KMS-11 (cell line): ENCODE measurements at regions not wholly inside any gene's neighbourhood (a gene's known extent, or its start where the extent isn't known, plus 50 kb on each side); places are given as distances from the start of the nearest gene placed in this dataset.

ENCODE experiments used
- H2AFZ ChIP-seq: fragments of 200-600 bp; sonication (generic); 2 replicates; pipeline ENCODE4 v1.6.1; 2016; ENCODE audit warnings: antibody characterized with exemption, mixed run types, low read depth
- H3K27ac ChIP-seq: fragments of 200-600 bp; sonication (generic); 2 replicates; pipeline ENCODE4 v1.6.1; 2016; ENCODE audit warnings: mild to moderate bottlenecking, mixed run types
- H3K27me3 ChIP-seq: fragments of 200-600 bp; sonication (generic); 2 replicates; pipeline ENCODE4 v1.6.1; 2017; ENCODE audit warnings: mild to moderate bottlenecking, low read depth, mixed run types, moderate library complexity; ENCODE audit not compliant: insufficient read depth
- H3K36me3 ChIP-seq: fragments of 200-600 bp; sonication (generic); 2 replicates; pipeline ENCODE4 v1.6.1; 2017; ENCODE audit warnings: mild to moderate bottlenecking, mixed run types; ENCODE audit not compliant: insufficient read depth
- H3K4me1 ChIP-seq: fragments of 200-600 bp; sonication (generic); 2 replicates; pipeline ENCODE4 v1.6.1; 2016; ENCODE audit warnings: mild to moderate bottlenecking, low read depth, mixed run types; ENCODE audit not compliant: poor library complexity, severe bottlenecking
- H3K4me2 ChIP-seq: fragments of 200-600 bp; sonication (generic); 2 replicates; pipeline ENCODE4 v1.7.0; 2016; ENCODE audit warnings: mild to moderate bottlenecking, mixed run types
- H3K4me3 ChIP-seq: fragments of 200-600 bp; sonication (generic); IDR thresholded peaks from 2 replicates; pipeline ENCODE4 v1.6.1; 2017; ENCODE audit warnings: low read depth, low read length, mixed read lengths; ENCODE audit not compliant: insufficient read depth
- H3K79me2 ChIP-seq: fragments of 200-600 bp; sonication (generic); 2 replicates; pipeline ENCODE4 v1.6.1; 2016; ENCODE audit warnings: low read depth, mixed run types; ENCODE audit not compliant: insufficient read depth
- H3K9ac ChIP-seq: fragments of 200-600 bp; sonication (generic); 2 replicates; pipeline ENCODE4 v1.6.1; 2016; ENCODE audit warnings: mild to moderate bottlenecking, mixed run types
- H4K20me1 ChIP-seq: fragments of 200-600 bp; sonication (generic); 2 replicates; pipeline ENCODE4 v1.6.1; 2016; ENCODE audit warnings: mild to moderate bottlenecking, mixed run types; ENCODE audit not compliant: insufficient read depth
- CTCF ChIP-seq: fragments of 200-600 bp; sonication (generic); conservative IDR thresholded peaks from 2 replicates; pipeline ENCODE4 v1.6.1; 2017; ENCODE audit warnings: low read depth, mild to moderate bottlenecking, antibody characterized with exemption, low read length, moderate library complexity, mixed read lengths

GRCh38 chr1:238826891-238827290, 559.5 kb upstream of the CHRM3 start:
- Histone ChIP-seq H3K27ac (no peak overlapping the region), H3K4me3 (no peak overlapping the region), H2AFZ (no peak overlapping the region), H3K4me1 (no peaks in the 10 kb centered on the region), H3K4me2 (no peak overlapping the region), H3K27me3 (no peaks in the 10 kb centered on the region), H3K36me3 (no peaks in the 10 kb centered on the region), H3K79me2 (no peaks in the 10 kb centered on the region), H4K20me1 (no peaks in the 10 kb centered on the region), H3K9ac (no peak overlapping the region)
- no peak for TF ChIP-seq CTCF

GRCh38 chr1:238823416-238823815, 563.0 kb upstream of the CHRM3 start:
- no peak overlapping the region for H3K27ac ChIP-seq
- no peak overlapping the region for H3K9ac ChIP-seq
- H2AFZ ChIP-seq, result no peak overlapping the region
- no peak overlapping the region for H3K4me2 ChIP-seq
- no peaks in the 10 kb centered on the region for H4K20me1 ChIP-seq
- TF ChIP-seq CTCF, result no peak
- no peaks in the 10 kb centered on the region for H3K36me3 ChIP-seq
- no peak overlapping the region for H3K4me3 ChIP-seq
- H3K4me1 ChIP-seq, result no peaks in the 10 kb centered on the region
- H3K79me2 ChIP-seq, result no peaks in the 10 kb centered on the region
- H3K27me3 ChIP-seq, result no peaks in the 10 kb centered on the region

GRCh38 chr1:238811211-238811879, 575.0 kb upstream of the CHRM3 start:
- Histone ChIP-seq H3K4me1 (no peaks in the 10 kb centered on the region), H3K4me2 (no peak overlapping the region), H4K20me1 (no peaks in the 10 kb centered on the region), H3K27ac (no peak overlapping the region), H3K36me3 (no peaks in the 10 kb centered on the region), H2AFZ (no peak overlapping the region), H3K79me2 (no peaks in the 10 kb centered on the region), H3K4me3 (no peak overlapping the region), H3K27me3 (no peaks in the 10 kb centered on the region), H3K9ac (no peak overlapping the region)
- TF ChIP-seq CTCF, result no peak

GRCh38 chr1:238790882-238791281, 595.5 kb upstream of the CHRM3 start:
- no peak overlapping the region for H3K9ac ChIP-seq
- no peak overlapping the region for H3K4me3 ChIP-seq
- H3K79me2 ChIP-seq, result no peaks in the 10 kb centered on the region
- H3K4me1 ChIP-seq, result peaks cover 8% of the 10 kb centered on the region
- no peak overlapping the region for H3K27ac ChIP-seq
- no peaks in the 10 kb centered on the region for H4K20me1 ChIP-seq
- H3K4me2 ChIP-seq, result no peak overlapping the region
- no peaks in the 10 kb centered on the region for H3K27me3 ChIP-seq
- H3K36me3 ChIP-seq, result no peaks in the 10 kb centered on the region
- no peak overlapping the region for H2AFZ ChIP-seq
- no peak for TF ChIP-seq CTCF
